COR-L47 (cell line): ENCODE measurements at regions not wholly inside any gene's neighbourhood (a gene's known extent, or its start where the extent isn't known, plus 50 kb on each side); places are given as distances from the start of the nearest gene placed in this dataset.

Source experiments
- DNase-seq: peaks from one replicate; lab custom pipeline; 2025; lab: John Stamatoyannopoulos, UW

DNA sequence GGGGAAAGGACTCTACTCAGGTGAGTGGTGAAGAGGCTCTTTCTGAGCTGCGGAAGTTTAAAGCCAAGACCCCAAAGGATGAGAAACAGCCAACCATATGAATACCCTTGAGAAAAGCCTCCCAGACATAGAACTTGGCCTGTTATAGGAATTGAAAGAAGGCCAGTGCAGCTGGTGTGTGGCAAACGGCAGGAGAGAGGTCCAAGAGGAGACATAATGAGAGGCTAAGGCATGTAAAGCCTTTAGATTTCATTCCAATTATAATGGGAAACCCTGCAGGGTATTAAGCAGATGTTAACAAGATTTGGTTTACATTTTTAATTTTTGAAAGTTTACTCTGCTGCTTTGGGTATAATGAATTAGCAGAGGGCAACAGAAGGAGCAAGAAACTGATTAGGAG, 552.1 kb upstream of the FBXO33 start:
- DNase-seq: no peak

DNA sequence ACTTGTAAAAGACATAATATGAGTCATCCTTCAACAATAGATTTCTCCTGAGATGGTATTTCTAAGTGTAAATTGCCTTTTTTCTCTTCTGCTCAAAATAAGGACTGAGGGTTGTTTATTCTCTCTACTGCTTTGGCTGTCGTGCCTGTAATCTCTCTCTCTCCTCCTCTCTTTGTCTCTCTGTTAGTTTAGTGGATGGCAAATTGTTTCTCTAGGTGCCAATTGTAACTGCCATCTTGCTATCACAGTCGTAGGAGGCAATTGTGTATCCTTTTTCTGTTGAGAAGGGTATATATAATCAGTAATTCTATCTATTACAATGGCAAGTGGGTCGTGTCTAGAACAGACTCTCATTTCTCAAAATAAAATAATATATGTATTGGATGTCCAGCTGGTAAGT, 545.0 kb upstream of the FBXO33 start:
- no peak for DNase-seq

DNA sequence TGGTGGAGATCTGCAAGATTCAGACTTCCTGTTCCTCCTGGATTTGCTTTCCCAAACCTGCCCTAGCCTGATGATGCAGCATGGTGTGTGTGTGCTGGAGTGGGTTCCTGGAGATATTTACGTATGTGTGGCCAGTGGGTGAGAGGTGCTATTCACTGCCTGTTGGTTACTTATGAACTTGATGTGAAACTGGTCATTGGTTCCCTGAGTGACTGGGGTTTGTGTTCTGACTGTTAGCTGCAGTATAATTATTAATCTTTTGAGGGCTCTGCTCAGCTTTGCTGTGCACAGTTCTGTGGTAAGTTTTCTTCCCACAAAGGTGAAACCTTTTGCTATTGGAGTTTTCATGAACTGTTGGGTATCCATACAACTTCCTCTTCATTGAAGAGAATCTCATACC, 541.8 kb upstream of the FBXO33 start:
- DNase-seq: no peak

DNA sequence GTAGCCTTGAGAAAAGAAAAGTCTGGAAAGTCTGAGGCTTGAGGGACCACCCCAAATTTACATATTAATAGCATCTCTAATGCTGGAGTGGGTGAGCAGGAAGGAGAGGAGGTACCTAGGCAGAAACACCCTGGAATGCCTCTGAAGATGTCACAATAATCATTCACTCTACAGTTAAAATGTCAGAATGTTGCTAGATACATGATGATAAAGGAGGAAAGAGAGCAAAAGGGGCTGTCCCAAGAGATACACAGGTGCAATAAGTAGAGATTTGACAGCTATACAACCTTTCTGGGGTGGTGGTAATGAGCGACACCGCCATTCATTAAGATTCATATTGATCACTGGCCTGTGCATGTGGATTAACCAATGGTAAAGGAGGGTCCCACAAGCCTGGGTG, 540.5 kb upstream of the FBXO33 start:
- no peak for DNase-seq

DNA sequence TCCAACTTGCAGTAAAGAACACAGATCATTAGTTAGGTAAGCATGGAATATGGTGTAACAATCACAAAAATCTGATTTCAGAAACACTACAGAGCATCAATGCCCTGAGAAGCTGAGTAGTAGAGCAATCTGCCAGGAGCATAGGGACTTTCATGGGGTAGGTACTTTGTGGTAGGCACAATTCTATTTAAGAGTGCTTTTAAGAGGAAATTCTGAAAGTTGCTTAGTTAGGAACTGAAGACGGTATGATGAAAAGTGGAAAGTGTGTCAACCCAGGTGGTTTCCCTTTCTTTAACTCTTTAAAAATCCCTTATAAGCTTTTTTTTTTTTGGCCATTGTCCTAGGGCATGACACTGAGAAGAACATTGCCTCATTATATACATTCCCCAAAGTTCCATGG, 535.7 kb upstream of the FBXO33 start:
- no peak for DNase-seq

DNA sequence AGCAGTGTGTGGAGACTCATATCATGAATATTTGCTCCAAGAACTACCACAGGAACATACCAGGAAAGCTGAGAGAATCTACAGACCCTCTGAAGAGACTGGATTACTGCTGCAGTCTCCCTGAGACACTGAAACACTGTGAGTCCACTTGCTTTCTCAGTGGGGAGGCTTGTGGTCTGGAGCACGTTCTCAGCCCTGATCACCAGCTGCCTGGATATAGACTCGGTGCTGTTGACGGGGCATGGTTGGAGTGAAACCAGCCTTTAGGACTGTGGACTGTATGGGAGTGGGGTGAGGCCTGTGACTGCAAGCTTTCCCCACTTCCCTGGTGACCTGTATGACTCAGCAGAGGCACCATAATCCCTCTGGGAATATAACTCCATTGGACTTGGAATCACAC, 525.8 kb upstream of the FBXO33 start:
- DNase-seq: no peak

DNA sequence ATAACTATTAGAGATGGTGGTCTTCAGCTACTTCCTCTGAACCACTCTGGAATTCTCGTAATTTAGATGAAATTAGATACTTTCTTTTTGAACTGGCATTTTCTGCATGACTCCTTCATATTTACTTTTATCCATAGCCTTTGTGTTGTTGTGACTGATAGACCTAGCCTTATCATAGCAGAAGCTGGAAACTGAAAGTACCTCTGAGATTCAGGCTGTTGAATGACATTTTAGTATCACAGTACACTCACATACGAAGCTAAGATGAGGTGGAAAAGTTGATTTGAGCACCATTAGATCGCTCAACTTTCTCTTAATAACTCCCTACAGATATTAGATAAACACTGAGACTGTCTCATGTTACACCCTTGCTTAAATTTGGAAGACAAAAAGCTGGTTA, 525.1 kb upstream of the FBXO33 start:
- DNase-seq: no peak

DNA sequence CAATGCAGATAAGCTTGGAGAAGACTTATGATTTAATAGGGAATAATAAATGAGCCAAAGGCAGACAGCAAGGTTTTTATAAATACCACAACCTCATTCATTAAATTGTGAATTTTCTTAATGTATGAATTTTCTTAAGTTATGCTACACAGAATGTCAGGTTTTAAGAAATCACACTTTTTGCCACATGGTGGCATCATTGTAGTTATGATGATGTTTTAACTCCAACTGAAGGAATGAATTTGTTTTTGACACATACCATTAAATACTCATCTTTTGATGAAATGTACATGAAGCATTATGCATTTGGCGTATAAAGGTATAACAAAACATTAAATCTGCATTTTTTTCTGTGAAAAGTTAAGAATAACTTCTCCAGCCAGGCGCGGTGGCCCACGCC, 524.1 kb upstream of the FBXO33 start:
- DNase-seq: no peak

DNA sequence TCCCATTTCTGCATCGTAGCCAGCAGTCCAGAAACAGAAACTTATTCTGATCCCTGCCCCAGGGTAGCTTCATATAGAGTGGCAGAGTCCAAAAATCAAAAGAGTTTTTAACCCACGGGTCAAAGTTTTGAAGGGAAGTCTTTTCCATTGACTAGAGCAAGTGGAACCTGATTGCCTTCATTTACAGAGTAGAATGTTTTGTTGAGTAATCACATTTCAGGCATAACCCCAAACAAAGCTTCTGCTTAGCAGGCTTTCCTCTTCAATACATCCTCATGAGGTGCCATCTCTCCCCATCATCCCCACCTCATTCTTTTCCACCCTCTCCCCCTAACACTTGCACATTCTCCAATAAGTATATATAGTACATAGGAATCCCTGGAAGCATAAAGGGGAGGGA, 516.0 kb upstream of the FBXO33 start:
- no peak for DNase-seq

DNA sequence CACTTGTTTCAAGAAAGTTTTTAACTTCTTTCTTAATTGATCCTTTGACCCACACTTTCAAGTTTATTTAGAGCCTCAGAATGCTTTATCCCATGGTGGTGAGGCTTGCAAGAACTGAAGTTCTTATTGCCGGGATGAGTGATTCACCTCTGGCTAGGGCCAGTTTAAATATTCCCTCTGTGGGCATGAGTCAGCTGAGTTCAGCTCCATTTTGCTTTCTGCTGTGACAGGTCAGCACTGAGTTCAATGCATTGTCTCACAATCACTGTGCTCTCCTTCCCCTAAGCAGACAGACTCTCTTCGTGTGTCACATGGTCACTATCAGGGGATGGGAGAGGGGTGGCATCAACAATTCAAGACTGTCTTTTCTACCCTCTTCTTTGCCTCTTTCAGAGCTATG, 514.6 kb upstream of the FBXO33 start:
- no peak for DNase-seq

DNA sequence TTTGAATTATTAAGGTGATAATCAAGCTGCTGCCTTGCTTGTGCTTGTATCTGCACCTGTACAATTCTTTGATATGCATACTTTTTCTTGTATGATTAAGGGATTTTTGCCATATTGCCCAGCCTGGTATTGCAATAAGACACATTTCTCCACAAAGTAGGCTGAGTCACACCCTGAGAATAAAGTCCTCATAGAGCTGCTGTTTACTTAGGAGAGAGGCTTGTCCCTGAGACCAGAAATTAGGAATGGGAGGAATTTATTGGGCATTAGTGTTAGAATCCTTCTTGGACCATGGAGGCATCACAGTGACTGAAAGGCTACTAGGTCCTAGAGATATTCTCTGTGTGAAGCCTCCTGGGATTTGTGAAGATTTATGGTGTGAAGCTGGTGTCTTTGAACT, 506.8 kb upstream of the FBXO33 start:
- DNase-seq: no peak

DNA sequence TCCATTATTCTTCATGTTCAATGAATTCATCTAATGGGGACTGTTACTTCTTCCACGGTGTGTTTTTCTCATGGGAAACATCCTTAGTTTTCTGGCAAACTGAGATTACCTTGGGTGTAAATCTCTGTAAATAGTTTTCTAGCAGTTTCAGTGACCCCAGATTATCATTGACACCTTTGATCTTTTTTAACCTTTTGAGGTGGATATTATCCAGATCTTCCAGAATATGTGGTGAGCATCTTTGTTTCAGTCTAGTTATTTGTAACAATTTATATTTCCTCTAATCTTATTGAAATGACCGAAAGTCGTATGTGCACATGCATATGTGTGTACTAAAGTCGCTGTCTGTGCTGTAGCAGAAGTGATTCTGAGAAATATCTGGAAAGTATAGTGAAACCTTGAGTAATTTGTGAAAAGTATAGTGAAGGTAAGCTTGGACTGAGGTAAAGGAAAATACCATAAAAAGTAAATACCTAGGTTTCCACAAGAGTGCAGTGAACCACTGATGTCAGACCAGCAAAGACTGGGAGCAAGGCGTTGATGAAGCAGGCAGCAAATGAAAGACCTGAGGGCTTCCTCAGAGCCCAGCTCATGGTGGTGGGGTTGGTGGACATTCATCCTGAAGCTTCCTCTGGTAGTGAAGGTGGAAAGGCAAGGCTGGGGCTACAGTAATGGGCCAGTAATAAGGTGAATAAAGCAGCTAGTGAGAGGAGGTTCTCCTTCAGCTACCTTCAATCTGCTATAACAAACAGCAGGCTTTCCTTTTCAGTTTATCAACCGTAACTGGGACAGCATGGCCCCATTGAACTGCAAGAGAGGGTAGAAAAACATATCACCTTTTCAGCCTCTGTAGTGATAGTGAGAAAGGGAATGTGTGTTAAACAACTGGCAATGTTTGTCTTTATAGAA, 480.2 kb upstream of the FBXO33 start:
- no peak for DNase-seq

DNA sequence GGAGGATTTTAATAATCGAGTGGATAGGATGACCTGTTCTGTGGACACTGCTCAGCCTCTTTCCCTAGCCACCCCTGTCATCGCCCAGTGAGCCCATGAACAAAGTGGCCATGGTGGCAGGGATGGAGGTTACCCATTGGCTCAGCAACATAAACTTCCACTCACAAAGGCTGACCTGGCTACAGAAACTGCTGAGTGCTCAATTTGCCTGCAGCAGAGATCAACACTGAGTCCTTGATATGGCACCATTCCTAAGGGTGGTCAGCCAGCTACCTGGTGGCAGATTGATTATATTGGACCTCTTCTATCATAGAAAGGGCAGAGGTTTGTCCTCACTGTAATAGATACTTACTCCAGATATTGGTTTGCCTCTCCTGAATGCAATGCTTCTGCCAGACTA, 465.4 kb upstream of the FBXO33 start:
- DNase-seq: no peak

DNA sequence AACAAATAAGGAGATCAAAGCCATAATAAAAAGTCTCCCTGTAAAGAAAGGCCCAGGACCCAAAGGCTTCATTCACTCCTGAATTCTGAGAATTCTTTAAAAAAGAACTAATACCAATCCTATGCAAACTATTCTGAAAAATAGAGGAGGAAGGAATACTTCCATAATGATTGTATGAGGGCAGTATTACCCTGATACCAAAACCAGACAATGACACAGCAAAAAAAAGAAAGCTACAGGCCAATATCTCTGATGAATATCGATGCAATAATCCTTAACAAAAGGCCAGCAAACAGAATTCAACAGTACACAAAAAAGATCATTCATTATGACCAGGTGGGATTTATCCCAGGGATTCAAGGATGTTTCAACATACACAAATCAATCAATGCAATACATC, 457.8 kb upstream of the FBXO33 start:
- no peak for DNase-seq

DNA sequence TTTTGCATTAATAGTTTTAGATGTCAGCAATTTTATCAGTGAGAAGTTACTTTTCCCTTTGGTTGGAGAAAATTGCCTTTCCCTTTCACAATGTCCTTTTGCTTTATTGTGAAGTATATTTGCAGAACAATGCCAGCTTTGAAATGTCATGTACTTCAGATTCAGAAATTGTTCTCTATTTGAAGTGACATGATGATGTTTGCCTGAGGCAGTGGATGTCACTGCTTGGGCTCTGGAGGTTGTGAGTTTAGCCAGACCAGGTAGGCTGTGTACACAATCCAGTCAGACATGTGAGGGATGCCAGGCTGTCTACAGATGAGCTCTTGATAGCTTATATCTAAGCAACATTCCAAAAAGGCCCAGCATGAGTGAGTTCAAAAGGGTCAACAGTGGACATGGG, 451.9 kb upstream of the FBXO33 start:
- DNase-seq: no peak

DNA sequence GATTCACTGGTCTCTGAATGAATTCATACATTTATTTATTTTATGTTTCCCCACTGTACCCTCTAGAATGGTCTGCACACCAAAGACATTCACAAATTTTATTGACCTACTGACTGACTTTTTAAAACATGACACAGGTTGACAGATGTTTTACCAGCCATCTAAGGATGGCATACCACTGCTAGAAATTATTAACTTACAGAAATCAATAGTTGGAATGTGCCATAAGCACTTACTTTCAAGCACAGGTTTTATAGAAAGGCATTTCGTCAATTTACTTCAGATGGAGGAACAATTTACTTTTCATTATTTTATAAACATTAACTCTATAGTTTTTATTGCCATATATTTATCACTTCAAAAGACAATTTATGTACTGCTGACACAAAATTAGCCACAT, 448.7 kb upstream of the FBXO33 start:
- no peak for DNase-seq

DNA sequence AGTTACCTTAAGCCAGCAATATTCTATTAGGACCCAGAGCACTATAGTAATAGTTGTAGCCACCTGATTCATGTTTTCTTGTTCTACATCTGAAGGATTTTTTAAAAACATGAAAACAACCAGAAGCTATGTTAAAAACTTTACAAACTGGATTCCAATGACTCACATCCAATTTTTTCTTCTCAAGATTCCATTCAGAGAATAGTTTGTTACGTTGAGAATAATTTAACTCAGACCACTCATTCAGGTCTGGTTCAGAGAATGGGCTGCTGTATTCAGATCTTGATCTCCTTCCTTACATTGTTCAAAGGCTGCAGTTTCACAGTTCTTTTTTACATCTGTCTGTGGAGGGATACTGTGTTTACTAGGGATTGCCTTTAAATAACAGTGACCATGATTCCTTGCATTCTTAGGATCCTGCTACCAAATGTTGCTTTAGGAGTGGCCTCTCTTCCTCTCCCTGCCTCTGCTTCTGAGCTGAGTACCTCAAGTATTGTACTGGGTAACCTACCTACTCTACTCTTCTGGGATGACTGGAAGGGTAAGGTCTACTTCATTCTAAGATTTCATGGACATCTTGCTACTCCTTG, 448.0 kb upstream of the FBXO33 start:
- DNase-seq: no peak

DNA sequence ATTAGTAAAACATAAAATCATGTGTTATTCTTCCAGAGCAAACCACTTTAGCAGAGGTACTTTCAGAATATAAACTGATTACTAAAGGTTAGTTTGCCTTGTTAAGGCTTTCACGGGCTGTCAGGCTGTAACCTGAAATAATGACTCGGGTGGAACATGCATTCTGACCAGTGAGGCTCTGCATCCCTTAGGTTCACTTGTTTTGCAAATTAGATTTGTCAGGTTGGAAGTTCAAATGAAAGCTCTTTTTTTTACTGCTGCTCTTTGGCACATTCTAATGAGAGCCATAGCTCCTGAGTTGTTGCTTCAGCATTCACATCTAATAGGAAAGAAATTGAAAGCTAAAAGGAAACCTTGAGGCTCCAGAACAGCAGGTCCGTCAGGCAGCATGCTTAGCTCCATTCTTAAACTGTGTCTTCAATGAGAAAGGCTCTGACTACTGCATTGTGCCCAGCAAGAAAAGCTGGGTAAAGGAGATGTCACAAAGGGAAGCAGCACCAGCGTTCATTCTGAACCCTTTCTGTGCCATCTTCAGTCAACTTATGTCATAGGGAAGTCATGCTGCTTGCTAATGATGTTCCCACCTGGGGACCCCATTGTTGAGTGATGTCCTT, 445.5 kb upstream of the FBXO33 start:
- DNase-seq: no peak

DNA sequence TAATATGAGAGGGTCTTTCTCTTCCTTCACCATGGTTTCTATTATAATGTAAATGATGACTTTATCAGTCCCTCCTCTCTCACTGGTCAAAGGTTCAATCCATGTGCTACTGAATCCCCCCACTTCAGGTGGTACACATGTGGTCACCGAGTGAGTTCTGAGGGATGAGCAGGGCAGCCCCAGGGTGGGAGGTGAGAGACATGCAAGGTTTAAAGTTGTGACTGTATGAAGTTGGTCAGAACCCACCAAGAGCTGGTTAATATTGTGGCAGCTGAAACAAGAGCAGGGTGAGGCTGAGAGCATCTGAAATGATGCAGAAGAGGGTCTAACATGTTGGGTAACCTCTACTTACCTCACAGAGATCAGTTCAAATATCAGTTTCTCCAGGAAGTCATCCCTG, 444.7 kb upstream of the FBXO33 start:
- no peak for DNase-seq

DNA sequence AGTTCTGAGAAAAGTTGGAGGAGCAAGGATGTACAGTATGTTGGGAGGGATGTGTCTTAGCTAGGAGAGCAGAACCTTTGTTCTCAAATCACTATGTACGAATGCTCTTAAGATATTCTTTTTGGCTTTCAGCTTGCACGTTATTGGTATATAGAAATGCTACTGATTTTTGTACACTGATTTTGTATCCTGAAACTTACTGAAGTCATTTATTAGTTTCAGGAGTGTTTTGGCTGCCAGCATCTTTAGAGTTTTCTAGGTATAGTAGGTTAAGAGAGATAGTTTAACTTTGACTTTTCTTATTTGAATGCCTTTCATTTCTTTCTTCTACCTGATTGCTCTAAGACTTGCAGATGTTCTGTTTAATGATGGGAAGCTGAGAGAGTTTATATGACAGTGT, 442.8 kb upstream of the FBXO33 start:
- no peak for DNase-seq

DNA sequence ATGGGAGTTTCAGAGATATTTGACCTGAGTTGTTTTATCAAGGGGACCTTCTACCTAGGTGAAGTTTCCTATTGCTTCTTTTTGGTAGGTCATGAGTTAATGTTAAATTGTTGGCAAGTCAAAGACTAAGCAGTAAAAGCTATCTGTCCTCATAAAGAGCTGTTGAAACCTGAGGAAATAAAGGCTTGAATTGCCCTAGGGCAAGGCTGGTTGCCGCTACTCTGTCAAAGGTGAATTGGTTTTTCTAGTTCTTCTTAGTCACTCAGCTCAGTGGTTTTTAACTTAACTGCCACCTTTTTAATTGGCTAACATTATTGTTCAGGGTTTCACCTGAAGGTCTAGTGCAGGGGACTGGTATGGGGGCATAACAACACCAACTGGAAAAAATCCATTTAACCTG, 441.6 kb upstream of the FBXO33 start:
- no peak for DNase-seq

DNA sequence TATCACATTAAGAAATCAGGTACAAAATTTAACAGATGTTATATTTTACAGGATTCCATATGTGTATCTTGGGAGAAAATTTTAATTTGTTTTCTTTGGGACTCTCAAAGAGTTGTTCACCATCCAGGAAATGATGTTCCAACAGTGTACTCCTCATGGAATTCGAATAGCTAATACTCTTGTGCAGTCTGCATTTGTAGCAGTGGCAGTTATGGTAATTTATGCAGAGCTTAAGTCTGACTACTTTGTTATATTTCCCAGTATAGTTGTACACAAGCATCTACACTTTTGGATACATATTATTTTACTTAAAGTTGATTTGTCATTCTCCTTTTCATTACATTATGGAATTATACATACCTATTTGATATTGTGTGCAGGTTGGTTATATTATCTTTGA, 436.7 kb upstream of the FBXO33 start:
- no peak for DNase-seq

DNA sequence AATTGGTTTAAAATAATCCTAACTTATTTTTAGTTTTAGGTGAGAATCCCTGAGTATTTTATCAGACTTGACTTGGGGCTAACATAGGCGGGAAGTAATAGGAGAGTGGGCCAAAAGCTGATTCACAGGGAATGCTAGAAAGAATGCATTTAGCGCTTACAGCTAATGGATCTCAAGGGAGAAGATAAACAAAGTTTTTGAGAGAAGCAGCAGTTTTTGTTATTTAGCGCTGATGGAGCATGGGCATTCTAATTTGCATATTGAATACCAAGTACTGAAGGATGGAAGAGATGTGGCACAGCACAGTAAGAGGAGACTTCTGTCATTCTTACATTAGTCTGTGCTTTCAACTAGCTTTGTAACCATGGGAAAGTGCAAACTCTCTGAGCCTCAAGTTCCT, 436.0 kb upstream of the FBXO33 start:
- DNase-seq: no peak

DNA sequence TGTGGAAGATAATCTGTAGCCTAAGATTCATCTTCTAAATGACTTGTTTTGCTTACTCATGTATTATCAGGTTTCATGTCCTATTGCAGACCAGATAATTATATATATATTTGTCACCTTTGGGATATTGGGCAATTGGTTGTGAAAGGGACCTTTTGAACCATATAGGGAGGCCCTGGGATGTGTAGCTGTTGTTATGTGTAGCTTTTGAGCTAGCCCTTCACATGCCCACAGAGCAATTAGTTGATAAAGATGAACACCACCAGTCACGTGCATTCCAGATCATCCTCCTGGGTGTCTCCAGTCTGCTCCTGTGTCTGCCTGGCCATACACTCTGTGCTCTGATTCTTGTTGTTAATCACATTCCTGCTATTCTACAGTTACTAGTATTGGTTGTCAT, 431.2 kb upstream of the FBXO33 start:
- DNase-seq: no peak
